Hematopoietic multipotent progenitor cell (in vitro differentiated cells): ENCODE measurements at regions not wholly inside any gene's neighbourhood (a gene's known extent, or its start where the extent isn't known, plus 50 kb on each side); places are given as distances from the start of the nearest gene placed in this dataset. TPM values are rescaled to one million over a fixed set of nuclear protein-coding genes. Genes with fewer than 3 reads are reported as not detected.
"Not testable (repeated sequence)": the region's sequence is repeated elsewhere in the genome, so short reads cannot be mapped to it uniquely, and the experiment has no call there.

ENCODE experiments used
- DNase-seq, 3 donors: peaks; one replicate each; pipeline ENCODE4 v3.0.0-alpha.2; 2011 to 2015; ENCODE audit warnings: low read depth in 2 of 3, low spot score in 2 of 3
- small RNA-seq: library from RNA; depleted of rRNA; stranded (forward); fragments of <200 nt; gene quantifications from one replicate; pipeline ENCODE3, GENCODE V24; 2012

GRCh38 chr2:91809391-91809790 lies 3061.8 kb upstream of the TEKT4 start:
- not testable (repeated sequence) for DNase-seq

GRCh38 chr2:91839904-91840868 lies 3031.0 kb upstream of the TEKT4 start:
- peak in 1 of 3 donors; percentile 1 for DNase-seq

DNA sequence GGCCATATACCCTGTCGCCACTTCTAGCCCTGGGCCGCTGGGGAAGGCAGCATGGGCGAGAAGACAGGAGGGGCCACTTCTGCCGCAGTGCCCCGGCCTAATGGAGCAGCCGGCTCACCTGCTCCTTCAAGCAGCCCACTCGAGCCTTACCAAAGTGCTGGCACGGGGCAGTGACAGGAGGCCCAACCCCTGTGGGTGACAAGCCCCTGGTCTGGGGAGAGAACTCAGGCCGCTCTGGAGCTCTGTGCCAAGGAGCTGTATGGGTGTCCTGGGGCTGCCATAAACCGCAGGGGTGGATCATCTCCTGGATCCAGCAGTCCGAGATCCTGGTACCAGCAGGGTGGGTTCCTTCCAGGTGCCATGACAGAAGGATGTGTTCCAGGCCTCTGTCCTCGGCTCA lies 3029.0 kb upstream of the TEKT4 start:
- not testable (repeated sequence) for DNase-seq

- DNase-seq, result not testable (repeated sequence)
Measured at GRCh38 chr2:91842913-91843312, 3028.3 kb upstream of the TEKT4 start.

DNA sequence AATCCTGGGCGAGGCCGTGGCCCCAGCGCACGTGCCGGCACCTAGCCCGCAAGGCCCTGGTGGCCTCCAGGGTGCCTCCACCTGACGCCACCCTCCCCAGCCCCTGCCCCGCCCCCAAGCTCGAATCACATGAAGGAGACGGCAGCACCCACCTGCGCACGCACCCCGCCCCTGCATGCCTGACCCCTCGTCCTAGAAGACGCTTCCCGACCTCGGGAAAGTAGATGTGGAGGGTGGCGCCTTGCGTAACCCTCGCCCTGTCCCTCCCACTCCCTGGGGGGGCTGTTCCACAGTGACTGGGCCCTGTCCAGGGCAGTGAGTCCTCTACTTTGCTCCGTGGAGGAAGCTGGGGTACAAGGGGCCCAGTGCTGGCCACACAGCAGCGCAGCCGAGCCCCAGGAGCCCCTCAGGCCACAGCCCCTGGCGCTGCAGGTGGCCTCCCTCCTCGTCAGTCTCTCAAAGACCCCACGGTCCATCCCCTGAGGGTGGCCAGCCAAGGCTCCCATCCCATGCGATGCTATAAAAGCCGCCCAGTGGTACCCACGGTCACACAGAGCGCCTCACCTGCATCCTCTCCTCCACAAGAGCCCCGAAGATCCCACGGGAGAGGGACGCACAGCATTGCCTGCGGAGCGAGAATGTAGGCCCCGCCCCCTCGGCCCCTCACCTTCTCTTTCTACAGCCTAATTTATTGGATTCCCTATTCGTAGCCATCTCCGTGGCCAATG lies 3027.3 kb upstream of the TEKT4 start:
- DNase-seq, result not testable (repeated sequence)

- DNase-seq, result not testable (repeated sequence)
Measured at GRCh38 chr2:91844451-91844825, 3026.8 kb upstream of the TEKT4 start.

GRCh38 chr2:91846388-91846787 lies 3024.8 kb upstream of the TEKT4 start:
- DNase-seq, result not testable (repeated sequence)

- DNase-seq, result not testable (repeated sequence)
Measured at GRCh38 chr2:91851689-91852420, 3019.4 kb upstream of the TEKT4 start.

- DNase-seq, result not testable (repeated sequence)
Measured at GRCh38 chr2:91856971-91857370, 3014.3 kb upstream of the TEKT4 start.

- DNase-seq, result not testable (repeated sequence)
Measured at GRCh38 chr2:91857711-91858110, 3013.5 kb upstream of the TEKT4 start.

DNA sequence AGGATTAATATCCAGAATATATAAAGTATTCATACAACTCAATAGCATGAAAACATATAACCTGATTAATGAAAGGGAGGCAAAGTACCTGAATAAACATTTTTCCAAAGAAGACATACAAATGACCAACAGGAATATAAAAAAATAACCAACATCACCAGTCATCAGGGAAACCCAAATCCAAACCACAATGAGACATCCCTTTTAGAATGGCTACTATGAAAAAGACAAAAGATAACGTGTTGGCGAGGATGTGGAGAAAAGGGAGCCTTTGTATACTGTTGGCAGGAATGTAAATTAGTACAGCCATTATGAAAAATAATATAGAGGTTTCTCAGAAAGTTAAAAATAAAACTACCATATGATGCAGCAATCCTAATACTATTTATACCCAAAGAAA lies 2999.5 kb upstream of the TEKT4 start:
- DNase-seq, result not testable (repeated sequence)

DNA sequence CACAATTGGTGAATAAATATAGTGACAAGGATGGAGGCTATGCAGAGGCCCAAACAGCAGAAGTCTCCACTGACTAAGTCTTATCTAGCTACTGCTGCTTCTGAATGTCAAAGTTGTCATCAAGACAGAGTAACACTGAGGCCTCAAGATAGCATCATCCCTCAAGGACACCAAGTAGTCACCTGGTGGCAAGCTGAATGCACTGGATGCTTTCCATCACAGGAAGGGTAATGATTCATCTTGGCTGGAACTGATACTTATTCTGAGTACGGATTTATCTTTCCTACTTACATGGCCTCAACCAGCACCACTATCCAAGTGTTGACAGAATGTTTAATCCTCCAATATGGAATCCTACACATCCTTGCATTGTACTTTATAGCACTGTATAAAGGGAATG lies 2997.8 kb upstream of the TEKT4 start:
- DNase-seq, result not testable (repeated sequence)

DNA sequence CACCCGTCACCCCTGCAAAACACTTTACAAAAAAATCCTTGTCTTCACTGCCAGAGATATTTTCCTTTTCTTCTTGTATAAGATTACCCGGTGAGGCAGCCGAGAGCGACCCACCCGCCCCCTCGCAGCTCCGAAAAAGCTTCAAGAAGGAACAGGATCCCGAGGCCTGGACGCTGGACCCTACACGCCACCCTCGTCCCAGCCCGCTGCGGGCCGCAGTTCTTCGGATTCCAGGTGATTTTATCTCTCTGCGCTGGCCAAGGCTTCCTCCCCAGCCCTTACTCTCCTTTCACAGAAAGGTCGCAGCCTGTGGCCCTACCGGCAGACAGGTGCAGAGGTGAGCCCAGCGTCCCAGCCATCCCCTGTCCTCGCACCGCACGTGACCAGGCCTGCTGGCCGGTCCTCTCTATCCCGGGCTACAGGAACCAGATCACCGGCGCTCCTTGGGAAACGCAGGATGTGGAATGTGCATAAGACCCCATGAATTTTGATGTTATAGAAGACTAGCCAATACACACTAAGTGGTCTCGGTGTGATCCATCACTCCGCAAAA lies 2993.5 kb upstream of the TEKT4 start:
- not testable (repeated sequence) for DNase-seq

GRCh38 chr2:91895091-91895490 lies 2976.1 kb upstream of the TEKT4 start:
- not testable (repeated sequence) for DNase-seq

DNA sequence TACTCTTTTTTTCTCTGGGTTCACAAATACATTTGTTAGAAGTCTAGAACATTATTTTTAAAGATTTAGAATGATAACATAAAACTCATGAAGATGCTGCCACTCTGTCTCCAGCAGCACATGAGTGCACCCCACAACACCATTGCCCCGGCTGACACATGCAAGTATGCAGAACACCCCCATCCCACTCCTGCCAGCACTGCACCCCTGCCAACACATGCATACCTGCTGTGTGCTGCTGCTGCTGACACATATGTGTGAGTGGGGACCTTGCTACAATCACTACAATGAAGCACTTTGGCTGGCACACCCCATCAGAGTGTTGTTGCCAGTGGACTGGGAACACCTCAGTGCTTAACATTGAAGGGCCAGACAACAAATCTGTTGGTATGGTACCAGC lies 2953.6 kb upstream of the TEKT4 start:
- DNase-seq, result not testable (repeated sequence)

Small RNA genes lying in the stretch of these regions (small RNA-seq; reads per million reads assigned to genes)
- gene AC127391.1, result not detected
